HEK293T (cell line): ENCODE measurements at regions not wholly inside any gene's neighbourhood (a gene's known extent, or its start where the extent isn't known, plus 50 kb on each side); places are given as distances from the start of the nearest gene placed in this dataset.

Source experiments
- BHLHE40 ChIP-seq: fragments of 450-650 bp; IDR thresholded peaks from 2 replicates; pipeline ENCODE4 v1.6.1; 2016; ENCODE audit warnings: mild to moderate bottlenecking, moderate library complexity, borderline replicate concordance
- CTBP1 ChIP-seq: fragments of 450-650 bp; IDR thresholded peaks from 2 replicates; pipeline ENCODE4 v1.6.1; 2016; ENCODE audit warnings: borderline replicate concordance
- FOXA1 ChIP-seq: fragments of 450-650 bp; IDR thresholded peaks from 2 replicates; pipeline ENCODE4 v1.6.1; 2016; ENCODE audit warnings: mild to moderate bottlenecking
- FOXM1 ChIP-seq: fragments of 450-650 bp; IDR thresholded peaks from 2 replicates; pipeline ENCODE4 v1.6.1; 2017; ENCODE audit warnings: mild to moderate bottlenecking, borderline replicate concordance
- HDGF ChIP-seq: fragments of 450-650 bp; IDR thresholded peaks from 2 replicates; pipeline ENCODE4 v1.6.1; 2017; ENCODE audit warnings: antibody characterized with exemption, borderline replicate concordance
- PKNOX1 ChIP-seq: fragments of 450-650 bp; IDR thresholded peaks from 2 replicates; pipeline ENCODE4 v1.6.1; 2016
- SP1 ChIP-seq: fragments of 450-650 bp; IDR thresholded peaks from 2 replicates; pipeline ENCODE4 v1.6.1; 2017
- SUZ12 ChIP-seq: fragments of 450-650 bp; IDR thresholded peaks from 2 replicates; pipeline ENCODE4 v1.6.1; 2016; ENCODE audit warnings: mild to moderate bottlenecking
- TARDBP ChIP-seq: fragments of 450-650 bp; IDR thresholded peaks from 2 replicates; pipeline ENCODE4 v1.6.1; 2016
- ZNF384 ChIP-seq: fragments of 450-650 bp; IDR thresholded peaks from 2 replicates; pipeline ENCODE4 v1.6.1; 2016

- no peak for TF ChIP-seq TARDBP
- no peak for TF ChIP-seq FOXA1
- TF ChIP-seq SUZ12, result no peak
- no peak for TF ChIP-seq SP1
- TF ChIP-seq CTBP1, result no peak
- no peak for TF ChIP-seq HDGF
- no peak for TF ChIP-seq BHLHE40
- no peak for TF ChIP-seq FOXM1
- TF ChIP-seq PKNOX1, result no peak
- no peak for TF ChIP-seq ZNF384
Observed at GRCh38 chr4:124943145-124943889, 230.8 kb upstream of the ANKRD50 start.
